HG03060 (cell line): ENCODE measurements at regions not wholly inside any gene's neighbourhood (a gene's known extent, or its start where the extent isn't known, plus 50 kb on each side); places are given as distances from the start of the nearest gene placed in this dataset.

Experiments
- ATAC-seq: cut with Tn5 transposase; IDR thresholded peaks from one replicate; pipeline ENCODE4 v1.9.1; 2021; ENCODE audit warnings: low read depth, moderate number of reproducible peaks; ENCODE audit not compliant: unreplicated experiment

- ATAC-seq, result no peak
These were observed 66.5 kb upstream of the CLMP start for GRCh38 chr11:123261345-123262106.

- ATAC-seq, result no peak
These were observed 65.6 kb upstream of the CLMP start for GRCh38 chr11:123260511-123261211.

GRCh38 chr11:123258877-123259276 lies 63.8 kb upstream of the CLMP start:
- no peak for ATAC-seq

- no peak for ATAC-seq
These were observed 62.3 kb upstream of the CLMP start for GRCh38 chr11:123257370-123257769.

GRCh38 chr11:123255909-123256308 lies 60.9 kb upstream of the CLMP start:
- ATAC-seq, result no peak

- no peak for ATAC-seq
These were observed 59.3 kb upstream of the CLMP start for GRCh38 chr11:123254357-123254756.

GRCh38 chr11:123253911-123254310 lies 58.9 kb upstream of the CLMP start:
- ATAC-seq, result no peak

- ATAC-seq, result no peak
These were observed 58.2 kb upstream of the CLMP start for GRCh38 chr11:123253223-123253622.

GRCh38 chr11:123251657-123252344 lies 56.8 kb upstream of the CLMP start:
- ATAC-seq, result no peak

GRCh38 chr11:123250892-123251656 lies 56.0 kb upstream of the CLMP start:
- no peak for ATAC-seq

- no peak for ATAC-seq
These were observed 54.3 kb upstream of the CLMP start for GRCh38 chr11:123249354-123249753.

GRCh38 chr11:123247813-123248379 lies 52.8 kb upstream of the CLMP start:
- no peak for ATAC-seq

GRCh38 chr11:123247496-123247799 lies 52.4 kb upstream of the CLMP start:
- no peak for ATAC-seq

GRCh38 chr11:123246749-123247495 lies 51.9 kb upstream of the CLMP start:
- no peak for ATAC-seq

- ATAC-seq, result no peak
These were observed 50.5 kb upstream of the CLMP start for GRCh38 chr11:123245567-123245966.
